Neural cell (in vitro differentiated cells): ENCODE measurements at regions not wholly inside any gene's neighbourhood (a gene's known extent, or its start where the extent isn't known, plus 50 kb on each side); places are given as distances from the start of the nearest gene placed in this dataset.

ENCODE experiments used
- H2AFZ ChIP-seq: fragments of 200-600, 300-800 bp; sonication (generic), shearing (Covaris generic); 2 replicates; pipeline ENCODE4 v1.6.0; 2014; ENCODE audit warnings: low read depth, mild to moderate bottlenecking, antibody characterized with exemption, low read length, moderate library complexity
- H3F3A ChIP-seq: fragments of 200-600 bp; shearing (Covaris generic); 2 replicates; pipeline ENCODE4 v1.6.1; 2016; ENCODE audit warnings: mild to moderate bottlenecking, moderate library complexity, mixed read lengths, antibody characterized with exemption, low read length; ENCODE audit not compliant: insufficient read depth, poor library complexity, severe bottlenecking
- H3K27ac ChIP-seq: fragments of 200-600, 300-800 bp; sonication (generic), shearing (Covaris generic); 2 replicates; pipeline ENCODE4 v1.5.1; 2014; ENCODE audit warnings: mild to moderate bottlenecking, low read length, moderate library complexity
- H3K27me3 ChIP-seq: fragments of 300-800, 200-600 bp; sonication (generic), shearing (Covaris generic); 2 replicates; pipeline ENCODE4 v1.6.0; 2014; ENCODE audit warnings: mild to moderate bottlenecking, low read depth, low read length, moderate library complexity; ENCODE audit not compliant: insufficient read depth
- H3K36me3 ChIP-seq: fragments of 300-800, 200-600 bp; sonication (generic), shearing (Covaris generic); 2 replicates; pipeline ENCODE4 v1.5.1; 2014; ENCODE audit warnings: mild to moderate bottlenecking, antibody characterized with exemption, low read length, moderate library complexity; ENCODE audit not compliant: insufficient read depth
- H3K4me2 ChIP-seq: fragments of 300-800, 200-600 bp; sonication (generic), shearing (Covaris generic); 2 replicates; pipeline ENCODE4 v1.6.0; 2014; ENCODE audit warnings: mild to moderate bottlenecking, low read length
- H3K4me3 ChIP-seq: fragments of 300-800, 200-600 bp; sonication (generic), shearing (Covaris generic); 2 replicates; pipeline ENCODE4 v1.5.1; 2014; ENCODE audit warnings: mild to moderate bottlenecking, low read length, moderate library complexity
- H3K79me2 ChIP-seq: fragments of 200-600 bp; shearing (Covaris generic); replicated peaks from 2 replicates; pipeline ENCODE4 v1.6.0; 2014; ENCODE audit warnings: mild to moderate bottlenecking, low read length, moderate library complexity; ENCODE audit not compliant: insufficient read depth
- H3K9ac ChIP-seq: fragments of 300-800, 200-600 bp; sonication (generic), shearing (Covaris generic); 2 replicates; pipeline ENCODE4 v1.6.1; 2016; ENCODE audit warnings: mild to moderate bottlenecking, low read length, mixed read lengths
- H3K9me2 ChIP-seq: fragments of 200-600 bp; shearing (Covaris generic); 2 replicates; pipeline ENCODE4 v1.6.1; 2016; ENCODE audit warnings: mild to moderate bottlenecking, low read length, mixed read lengths; ENCODE audit not compliant: insufficient read depth
- H3K9me3 ChIP-seq: fragments of 200-600, 300-800 bp; sonication (generic), shearing (Covaris generic); 2 replicates; pipeline ENCODE4 v1.6.1; 2016; ENCODE audit warnings: mild to moderate bottlenecking, mixed run types, low read length, moderate library complexity, mixed read lengths
- H4K20me1 ChIP-seq: fragments of 200-600 bp; shearing (Covaris generic); 2 replicates; pipeline ENCODE4 v1.6.1; 2016; ENCODE audit warnings: mild to moderate bottlenecking, mixed run types; ENCODE audit not compliant: insufficient read depth
- EP300 ChIP-seq: fragments of 450-650 bp; conservative IDR thresholded peaks from 2 replicates; pipeline ENCODE4 v1.6.1; 2014; ENCODE audit warnings: antibody characterized with exemption, mild to moderate bottlenecking, moderate library complexity; ENCODE audit not compliant: poor library complexity, severe bottlenecking
- EZH2 ChIP-seq: fragments of 200-600, 300-800 bp; shearing (Covaris generic), sonication (generic); IDR thresholded peaks from 2 replicates; pipeline ENCODE4 v1.6.1; 2014; ENCODE audit warnings: antibody characterized with exemption, low read length, borderline replicate concordance, mild to moderate bottlenecking; ENCODE audit not compliant: insufficient read depth, poor library complexity, severe bottlenecking
- MXI1 ChIP-seq: fragments of 450-650 bp; conservative IDR thresholded peaks from 2 replicates; pipeline ENCODE4 v1.6.1; 2014; ENCODE audit warnings: antibody characterized with exemption, mild to moderate bottlenecking; ENCODE audit not compliant: poor library complexity, severe bottlenecking
- POLR2AphosphoS5 ChIP-seq: IDR thresholded peaks from 2 replicates; pipeline ENCODE4 v1.6.1; 2012
- RAD21 ChIP-seq: fragments of 450-650 bp; conservative IDR thresholded peaks from 2 replicates; pipeline ENCODE4 v1.6.1; 2014; ENCODE audit warnings: antibody characterized with exemption, mild to moderate bottlenecking, moderate library complexity
- SMC3 ChIP-seq: fragments of 450-650 bp; conservative IDR thresholded peaks from 2 replicates; pipeline ENCODE4 v1.6.1; 2014; ENCODE audit warnings: antibody characterized with exemption, mild to moderate bottlenecking, moderate library complexity; ENCODE audit not compliant: poor library complexity
- TAF1 ChIP-seq: IDR thresholded peaks from 2 replicates; pipeline ENCODE4 v1.6.1; 2012; ENCODE audit warnings: low read depth
- TF ChIP-seq, protein P1 (sequence below): fragments of 450-650 bp; IDR thresholded peaks from 2 replicates; pipeline ENCODE4 v1.5.1; 2014; ENCODE audit warnings: antibody characterized with exemption, mild to moderate bottlenecking, moderate library complexity; ENCODE audit not compliant: poor library complexity, severe bottlenecking
- TF ChIP-seq, protein P2 (sequence below): IDR thresholded peaks from 2 replicates; pipeline ENCODE4 v1.6.1; 2012; ENCODE audit warnings: borderline replicate concordance

DNA sequence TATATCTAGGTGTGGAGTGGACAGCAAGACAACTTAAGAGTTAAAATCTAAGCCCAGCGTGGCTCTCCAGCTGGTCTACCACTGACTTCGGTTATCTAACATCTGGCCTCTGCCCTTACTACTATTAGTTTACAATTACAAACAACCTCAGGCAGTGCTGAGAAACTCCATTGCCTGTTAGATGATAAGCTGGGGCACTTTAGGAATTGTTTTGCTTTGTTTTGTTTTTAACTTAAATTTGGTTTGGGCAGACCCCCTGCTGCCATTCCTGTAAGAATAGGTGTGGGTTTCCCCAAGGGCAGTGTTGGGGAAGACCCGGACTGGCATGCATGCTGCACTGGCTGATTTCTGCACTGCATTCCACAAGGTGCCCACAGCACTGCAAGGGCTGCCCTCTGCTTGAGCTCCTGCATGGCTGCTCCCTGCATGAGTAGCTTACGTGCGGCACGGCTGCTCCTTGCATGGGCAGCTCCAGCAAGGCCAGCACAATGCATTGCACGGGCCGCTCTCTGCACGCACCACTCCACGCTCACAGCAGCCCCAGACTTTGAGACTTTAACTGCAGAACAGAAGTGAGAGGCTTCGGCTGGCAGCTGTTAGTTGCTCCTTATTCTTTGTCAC lies 74.2 kb upstream of the SERTAD2 start:
- Histone ChIP-seq H3K9ac (no peak overlapping the region), H3K9me2 (no peaks in the 10 kb centered on the region), H4K20me1 (no peaks in the 10 kb centered on the region), H3K4me2 (no peak overlapping the region), H3K36me3 (no peaks in the 10 kb centered on the region), H3K27me3 (no peaks in the 10 kb centered on the region), H2AFZ (no peak overlapping the region), H3F3A (no peaks in the 10 kb centered on the region), H3K79me2 (no peaks in the 10 kb centered on the region), H3K4me3 (no peak overlapping the region), H3K9me3 (no peaks in the 10 kb centered on the region), H3K27ac (no peak overlapping the region)
- TF ChIP-seq MXI1 (no peak), EP300 (no peak), EZH2 (no peak), POLR2AphosphoS5 (no peak), TAF1 (no peak), SMC3 (no peak), RAD21 (no peak)
- TF ChIP-seq, protein P1, sequence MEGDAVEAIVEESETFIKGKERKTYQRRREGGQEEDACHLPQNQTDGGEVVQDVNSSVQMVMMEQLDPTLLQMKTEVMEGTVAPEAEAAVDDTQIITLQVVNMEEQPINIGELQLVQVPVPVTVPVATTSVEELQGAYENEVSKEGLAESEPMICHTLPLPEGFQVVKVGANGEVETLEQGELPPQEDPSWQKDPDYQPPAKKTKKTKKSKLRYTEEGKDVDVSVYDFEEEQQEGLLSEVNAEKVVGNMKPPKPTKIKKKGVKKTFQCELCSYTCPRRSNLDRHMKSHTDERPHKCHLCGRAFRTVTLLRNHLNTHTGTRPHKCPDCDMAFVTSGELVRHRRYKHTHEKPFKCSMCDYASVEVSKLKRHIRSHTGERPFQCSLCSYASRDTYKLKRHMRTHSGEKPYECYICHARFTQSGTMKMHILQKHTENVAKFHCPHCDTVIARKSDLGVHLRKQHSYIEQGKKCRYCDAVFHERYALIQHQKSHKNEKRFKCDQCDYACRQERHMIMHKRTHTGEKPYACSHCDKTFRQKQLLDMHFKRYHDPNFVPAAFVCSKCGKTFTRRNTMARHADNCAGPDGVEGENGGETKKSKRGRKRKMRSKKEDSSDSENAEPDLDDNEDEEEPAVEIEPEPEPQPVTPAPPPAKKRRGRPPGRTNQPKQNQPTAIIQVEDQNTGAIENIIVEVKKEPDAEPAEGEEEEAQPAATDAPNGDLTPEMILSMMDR: no peak
- TF ChIP-seq, protein P2, sequence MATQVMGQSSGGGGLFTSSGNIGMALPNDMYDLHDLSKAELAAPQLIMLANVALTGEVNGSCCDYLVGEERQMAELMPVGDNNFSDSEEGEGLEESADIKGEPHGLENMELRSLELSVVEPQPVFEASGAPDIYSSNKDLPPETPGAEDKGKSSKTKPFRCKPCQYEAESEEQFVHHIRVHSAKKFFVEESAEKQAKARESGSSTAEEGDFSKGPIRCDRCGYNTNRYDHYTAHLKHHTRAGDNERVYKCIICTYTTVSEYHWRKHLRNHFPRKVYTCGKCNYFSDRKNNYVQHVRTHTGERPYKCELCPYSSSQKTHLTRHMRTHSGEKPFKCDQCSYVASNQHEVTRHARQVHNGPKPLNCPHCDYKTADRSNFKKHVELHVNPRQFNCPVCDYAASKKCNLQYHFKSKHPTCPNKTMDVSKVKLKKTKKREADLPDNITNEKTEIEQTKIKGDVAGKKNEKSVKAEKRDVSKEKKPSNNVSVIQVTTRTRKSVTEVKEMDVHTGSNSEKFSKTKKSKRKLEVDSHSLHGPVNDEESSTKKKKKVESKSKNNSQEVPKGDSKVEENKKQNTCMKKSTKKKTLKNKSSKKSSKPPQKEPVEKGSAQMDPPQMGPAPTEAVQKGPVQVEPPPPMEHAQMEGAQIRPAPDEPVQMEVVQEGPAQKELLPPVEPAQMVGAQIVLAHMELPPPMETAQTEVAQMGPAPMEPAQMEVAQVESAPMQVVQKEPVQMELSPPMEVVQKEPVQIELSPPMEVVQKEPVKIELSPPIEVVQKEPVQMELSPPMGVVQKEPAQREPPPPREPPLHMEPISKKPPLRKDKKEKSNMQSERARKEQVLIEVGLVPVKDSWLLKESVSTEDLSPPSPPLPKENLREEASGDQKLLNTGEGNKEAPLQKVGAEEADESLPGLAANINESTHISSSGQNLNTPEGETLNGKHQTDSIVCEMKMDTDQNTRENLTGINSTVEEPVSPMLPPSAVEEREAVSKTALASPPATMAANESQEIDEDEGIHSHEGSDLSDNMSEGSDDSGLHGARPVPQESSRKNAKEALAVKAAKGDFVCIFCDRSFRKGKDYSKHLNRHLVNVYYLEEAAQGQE: no peak

DNA sequence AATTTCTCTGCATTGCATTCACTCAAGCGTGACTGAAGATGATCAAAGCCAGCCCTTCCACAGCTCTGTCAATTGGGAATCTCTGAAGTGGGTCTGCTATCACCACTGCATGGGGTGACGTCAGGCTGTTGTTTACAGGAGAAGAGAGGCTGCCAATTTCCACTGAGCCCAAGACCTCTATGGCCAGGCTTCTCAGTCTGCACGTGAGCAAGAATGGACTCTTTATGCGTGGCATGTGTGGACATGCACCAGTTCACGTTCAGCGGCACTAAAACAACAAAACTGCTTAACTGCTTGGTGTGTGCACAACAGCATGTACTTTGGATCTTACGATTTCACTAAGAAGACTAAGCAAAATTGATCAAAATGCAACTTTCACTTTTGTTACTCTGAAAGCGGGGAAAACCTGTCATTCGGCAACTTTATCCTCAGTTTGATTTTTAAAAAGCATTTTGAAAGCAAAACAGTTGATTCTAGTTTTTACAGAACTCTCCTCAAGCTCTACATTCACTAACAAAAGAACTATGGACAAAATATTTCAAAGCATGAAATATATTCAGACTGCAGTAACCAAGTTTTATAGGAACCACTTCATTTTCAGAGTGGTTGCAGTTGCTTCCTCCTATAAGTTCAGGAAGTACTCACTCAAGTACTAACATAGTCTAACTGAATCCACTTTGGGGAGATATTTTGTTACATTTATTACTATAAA lies 77.0 kb upstream of the SERTAD2 start:
- H3K27ac ChIP-seq: no peak overlapping the region
- no peaks in the 10 kb centered on the region for H3K9me3 ChIP-seq
- no peaks in the 10 kb centered on the region for H3K79me2 ChIP-seq
- H3F3A ChIP-seq: no peaks in the 10 kb centered on the region
- no peaks in the 10 kb centered on the region for H3K27me3 ChIP-seq
- no peaks in the 10 kb centered on the region for H4K20me1 ChIP-seq
- H3K4me2 ChIP-seq: no peak overlapping the region
- H3K4me3 ChIP-seq: no peak overlapping the region
- H3K9ac ChIP-seq: no peak overlapping the region
- no peak overlapping the region for H2AFZ ChIP-seq
- no peaks in the 10 kb centered on the region for H3K36me3 ChIP-seq
- TF ChIP-seq TAF1 (no peak), POLR2AphosphoS5 (no peak)
- TF ChIP-seq, protein P1: no peak
- H3K9me2 ChIP-seq: no peaks in the 10 kb centered on the region
